ENCODE measurements at regions not wholly inside any gene's neighbourhood (a gene's known extent, or its start where the extent isn't known, plus 50 kb on each side); places are given as distances from the start of the nearest gene placed in this dataset.

DNA sequence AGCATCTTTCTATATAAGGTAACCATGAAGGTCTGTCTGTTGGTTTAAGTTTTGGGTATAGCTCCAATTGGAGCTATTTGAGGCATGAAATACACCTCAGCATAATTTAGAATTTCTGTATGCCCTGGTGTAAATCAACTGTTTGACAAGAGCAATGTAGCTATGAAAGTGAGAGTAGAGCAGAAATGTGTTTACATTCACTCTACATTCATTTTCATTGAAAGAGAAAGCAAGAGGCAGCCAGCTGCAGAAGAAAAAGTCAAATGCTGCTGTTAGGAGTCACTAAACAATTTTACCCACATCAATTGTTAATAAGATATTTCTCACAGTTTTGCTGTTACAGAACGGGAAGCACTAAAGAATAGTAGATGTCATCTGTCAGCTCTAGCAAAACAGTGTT is 252.5 kb downstream of the SLC6A15 start:
- TF ChIP-seq CEBPB (IDR thresholded peaks at IDR 0.05) (no peak), RAD21 (conservative IDR thresholded peaks at IDR 0.05 in 1 of 2, IDR thresholded peaks at IDR 0.05 in 1 of 2) (no peak), HDAC2 (IDR thresholded peaks at IDR 0.05) (no peak), POLR2AphosphoS2 (conservative IDR thresholded peaks at IDR 0.05; ENCODE audit: low read length) (no peak), CHD4 (IDR thresholded peaks at IDR 0.05; ENCODE audit: borderline replicate concordance) (no peak), EHMT2 (IDR thresholded peaks at IDR 0.05; ENCODE audit: low read depth) (no peak), POLR2A (IDR thresholded peaks at IDR 0.05; ENCODE audit: low read length) (no peak), ESRRA (IDR thresholded peaks at IDR 0.05; ENCODE audit: borderline replicate concordance, low read length) (no peak), BHLHE40 (IDR thresholded peaks at IDR 0.05; ENCODE audit: low read depth, low read length) (no peak), FOSL2 (IDR thresholded peaks at IDR 0.05) (no peak), FOSL2 (CRISPR knock-in tag; IDR thresholded peaks at IDR 0.05) (no peak), NR3C1 (IDR thresholded peaks at IDR 0.05) (no peak)
- TF ChIP-seq, protein P1, sequence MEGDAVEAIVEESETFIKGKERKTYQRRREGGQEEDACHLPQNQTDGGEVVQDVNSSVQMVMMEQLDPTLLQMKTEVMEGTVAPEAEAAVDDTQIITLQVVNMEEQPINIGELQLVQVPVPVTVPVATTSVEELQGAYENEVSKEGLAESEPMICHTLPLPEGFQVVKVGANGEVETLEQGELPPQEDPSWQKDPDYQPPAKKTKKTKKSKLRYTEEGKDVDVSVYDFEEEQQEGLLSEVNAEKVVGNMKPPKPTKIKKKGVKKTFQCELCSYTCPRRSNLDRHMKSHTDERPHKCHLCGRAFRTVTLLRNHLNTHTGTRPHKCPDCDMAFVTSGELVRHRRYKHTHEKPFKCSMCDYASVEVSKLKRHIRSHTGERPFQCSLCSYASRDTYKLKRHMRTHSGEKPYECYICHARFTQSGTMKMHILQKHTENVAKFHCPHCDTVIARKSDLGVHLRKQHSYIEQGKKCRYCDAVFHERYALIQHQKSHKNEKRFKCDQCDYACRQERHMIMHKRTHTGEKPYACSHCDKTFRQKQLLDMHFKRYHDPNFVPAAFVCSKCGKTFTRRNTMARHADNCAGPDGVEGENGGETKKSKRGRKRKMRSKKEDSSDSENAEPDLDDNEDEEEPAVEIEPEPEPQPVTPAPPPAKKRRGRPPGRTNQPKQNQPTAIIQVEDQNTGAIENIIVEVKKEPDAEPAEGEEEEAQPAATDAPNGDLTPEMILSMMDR (IDR thresholded peaks at IDR 0.05): no peak
- TF ChIP-seq, protein P2, sequence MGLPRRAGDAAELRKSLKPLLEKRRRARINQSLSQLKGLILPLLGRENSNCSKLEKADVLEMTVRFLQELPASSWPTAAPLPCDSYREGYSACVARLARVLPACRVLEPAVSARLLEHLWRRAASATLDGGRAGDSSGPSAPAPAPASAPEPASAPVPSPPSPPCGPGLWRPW (IDR thresholded peaks at IDR 0.05): no peak
- Histone ChIP-seq H3K27ac (no peak overlapping the region), H3K4me3 (no peak overlapping the region), H3K4me1 (no peaks in the 10 kb centered on the region), H3K9me3 (no peaks in the 10 kb centered on the region), H3K4me2 (no peak overlapping the region)
- ATAC-seq: no peak
- ChIA-PET POLR2A (no interaction called here), CTCF (no interaction called here)
- WGBS (ENCODE audit: missing lambda C conversion rate): 21% methylated on average over 1 of the region's 1 CpG
- no peak for DNase-seq (ENCODE audit: low read depth in 1 of 2, low spot score in 1 of 2)
- FAIRE-seq: no peak

DNA sequence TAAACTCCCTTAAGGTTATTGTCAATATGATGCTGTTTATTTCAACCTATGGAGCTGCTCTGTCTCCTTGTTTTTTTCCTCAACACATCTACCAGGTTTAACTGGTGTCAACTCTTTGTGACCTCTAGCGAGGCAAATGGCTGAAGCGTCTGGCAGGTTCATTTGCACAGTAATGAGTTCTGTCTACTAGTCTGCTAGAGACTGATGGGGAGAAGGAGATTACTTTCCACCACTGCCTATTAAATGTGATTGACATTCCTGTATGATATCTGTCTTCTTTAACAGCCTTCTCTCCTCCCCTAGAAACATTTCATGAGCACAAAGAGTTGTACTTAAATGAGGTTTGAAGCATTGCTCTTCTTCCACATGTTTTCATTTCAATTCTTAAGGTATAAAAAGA is 253.7 kb downstream of the SLC6A15 start:
- Histone ChIP-seq H3K4me3 (no peak overlapping the region), H3K9me3 (no peaks in the 10 kb centered on the region), H3K27ac (no peak overlapping the region), H3K4me1 (no peaks in the 10 kb centered on the region), H3K4me2 (no peak overlapping the region)
- no peak for FAIRE-seq
- TF ChIP-seq MAZ (IDR thresholded peaks at IDR 0.05; ENCODE audit: borderline replicate concordance, low read depth, low read length) (no peak), MAFK (IDR thresholded peaks at IDR 0.05; ENCODE audit: partially characterized antibody) (no peak), FOXS1 (CRISPR knock-in tag; IDR thresholded peaks at IDR 0.05) (no peak), HEYL (CRISPR knock-in tag; IDR thresholded peaks at IDR 0.05) (no peak), JUN (IDR thresholded peaks at IDR 0.05) (no peak)
- DNase-seq (ENCODE audit: low read depth in 1 of 2, low spot score in 1 of 2): no peak
- ATAC-seq: no peak
- WGBS (ENCODE audit: missing lambda C conversion rate): 29% methylated on average over 2 of the region's 2 CpGs
- ChIA-PET CTCF (no interaction called here), POLR2A (no interaction called here)

DNA sequence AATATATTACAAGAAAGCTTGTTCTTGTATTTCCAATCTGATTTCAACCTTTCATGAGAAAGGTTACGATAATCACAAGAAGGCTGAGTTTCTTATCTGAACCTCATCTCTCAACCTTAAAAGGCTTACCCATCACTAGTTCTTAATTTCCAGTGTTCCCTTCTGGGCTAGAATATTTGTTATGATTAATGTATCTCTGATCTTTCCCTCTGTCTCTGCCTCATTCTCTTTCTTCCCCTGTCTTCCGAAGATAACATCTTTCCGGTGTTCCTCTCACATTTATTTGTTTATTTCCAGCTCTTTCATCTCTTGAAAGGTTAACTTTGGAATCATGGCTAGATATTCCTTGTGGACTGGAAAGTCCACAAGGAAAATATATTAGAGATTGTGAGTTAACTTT is 255.9 kb downstream of the SLC6A15 start:
- ChIA-PET POLR2A (no interaction called here), CTCF (no interaction called here)
- Histone ChIP-seq H3K9me3 (no peaks in the 10 kb centered on the region), H3K4me2 (no peak overlapping the region), H3K27ac (no peak overlapping the region), H3K4me1 (no peaks in the 10 kb centered on the region), H3K4me3 (no peak overlapping the region)
- no peak for ATAC-seq
- no peak for DNase-seq (ENCODE audit: low read depth in 1 of 2, low spot score in 1 of 2)
- FAIRE-seq: no peak
- TF ChIP-seq KDM5A (IDR thresholded peaks at IDR 0.05): no peak
- TF ChIP-seq NPAS2 (CRISPR knock-in tag; IDR thresholded peaks at IDR 0.05; ENCODE audit: borderline replicate concordance): no peak
- TF ChIP-seq EHF (CRISPR knock-in tag; IDR thresholded peaks at IDR 0.05): no peak
- TF ChIP-seq CHD2 (IDR thresholded peaks at IDR 0.05; ENCODE audit: low read length, partially characterized antibody): no peak
- TF ChIP-seq PBX3 (IDR thresholded peaks at IDR 0.05): no peak
- no peak for TF ChIP-seq POLR2AphosphoS2 (conservative IDR thresholded peaks at IDR 0.05; ENCODE audit: low read length)
- no peak for TF ChIP-seq FOSB (CRISPR knock-in tag; IDR thresholded peaks at IDR 0.05)
- TF ChIP-seq CEBPB (IDR thresholded peaks at IDR 0.05): no peak
- WGBS (ENCODE audit: missing lambda C conversion rate): 21% methylated on average over 3 of the region's 3 CpGs

Data from A549 (cell line).